ENCODE measurements at regions not wholly inside any gene's neighbourhood (a gene's known extent, or its start where the extent isn't known, plus 50 kb on each side); places are given as distances from the start of the nearest gene placed in this dataset.

GRCh38 chr14:76938092-76938500 lies 90.4 kb downstream of the IRF2BPL start:
- no peak overlapping the region for H3K4me2 ChIP-seq (ENCODE audit: insufficient read depth, low read length)
- DNase-seq = no peak

GRCh38 chr14:76937181-76938091 lies 91.1 kb downstream of the IRF2BPL start:
- no peak overlapping the region for H3K9ac ChIP-seq (ENCODE audit: low read depth, low read length)
- no peaks in the 10 kb centered on the region for H3K79me2 ChIP-seq (ENCODE audit: insufficient read depth, low read length)
- H3K4me3 ChIP-seq (ENCODE audit: low read depth in 1 of 2, low read length in 2 of 2) = no peak overlapping the region
- no peak for DNase-seq
- ATAC-seq (ENCODE audit: insufficient read depth, low read depth) = no peak
- no peak overlapping the region for H2AFZ ChIP-seq (ENCODE audit: low read depth, low read length)
- no peak overlapping the region for H3K4me2 ChIP-seq (ENCODE audit: insufficient read depth, low read length)
- H4K20me1 ChIP-seq (ENCODE audit: insufficient read depth, low read length) = no peaks in the 10 kb centered on the region
- H3K36me3 ChIP-seq (ENCODE audit: insufficient read depth, low read length) = no peaks in the 10 kb centered on the region
- TF ChIP-seq CTCF (IDR thresholded peaks at IDR 0.05; ENCODE audit: borderline replicate concordance, extremely low read depth, low read length, poor library complexity, severe bottlenecking) (no peak), EZH2 (IDR thresholded peaks at IDR 0.05; ENCODE audit: borderline replicate concordance, low read depth, low read length, severe bottlenecking) (no peak)
- H3K27me3 ChIP-seq (ENCODE audit: insufficient read depth, low read length, poor library complexity) = no peaks in the 10 kb centered on the region
- no peak overlapping the region for H3K27ac ChIP-seq (ENCODE audit: low read length)
- H3K9me3 ChIP-seq (ENCODE audit: insufficient read depth, low read length, severe bottlenecking) = no peaks in the 10 kb centered on the region
- H3K4me1 ChIP-seq (ENCODE audit: insufficient read depth, low read length) = no peaks in the 10 kb centered on the region

More at GRCh38 chr14:76938092-76938500, 90.4 kb downstream of the IRF2BPL start:
- Histone ChIP-seq H3K27me3 (ENCODE audit: insufficient read depth, low read length, poor library complexity) (no peaks in the 10 kb centered on the region), H2AFZ (ENCODE audit: low read depth, low read length) (no peak overlapping the region), H3K4me1 (ENCODE audit: insufficient read depth, low read length) (no peaks in the 10 kb centered on the region), H3K4me3 (ENCODE audit: low read depth in 1 of 2, low read length in 2 of 2) (no peak overlapping the region), H3K36me3 (ENCODE audit: insufficient read depth, low read length) (no peaks in the 10 kb centered on the region), H3K27ac (ENCODE audit: low read length) (no peak overlapping the region), H3K79me2 (ENCODE audit: insufficient read depth, low read length) (no peaks in the 10 kb centered on the region), H3K9ac (ENCODE audit: low read depth, low read length) (no peak overlapping the region), H3K9me3 (ENCODE audit: insufficient read depth, low read length, severe bottlenecking) (no peaks in the 10 kb centered on the region), H4K20me1 (ENCODE audit: insufficient read depth, low read length) (no peaks in the 10 kb centered on the region)
- TF ChIP-seq EZH2 (IDR thresholded peaks at IDR 0.05; ENCODE audit: borderline replicate concordance, low read depth, low read length, severe bottlenecking) = no peak
- no peak for ATAC-seq (ENCODE audit: insufficient read depth, low read depth)

- H2AFZ ChIP-seq (ENCODE audit: low read depth, low read length) = no peak overlapping the region
- DNase-seq (no peak), ATAC-seq (ENCODE audit: insufficient read depth, low read depth) (no peak)
- H3K4me3 ChIP-seq (ENCODE audit: low read depth in 1 of 2, low read length in 2 of 2) = no peak overlapping the region
- H3K9me3 ChIP-seq (ENCODE audit: insufficient read depth, low read length, severe bottlenecking) = no peaks in the 10 kb centered on the region
- H4K20me1 ChIP-seq (ENCODE audit: insufficient read depth, low read length) = no peaks in the 10 kb centered on the region
- TF ChIP-seq CTCF (IDR thresholded peaks at IDR 0.05; ENCODE audit: borderline replicate concordance, extremely low read depth, low read length, poor library complexity, severe bottlenecking) (no peak), EZH2 (IDR thresholded peaks at IDR 0.05; ENCODE audit: borderline replicate concordance, low read depth, low read length, severe bottlenecking) (no peak)
- no peak overlapping the region for H3K9ac ChIP-seq (ENCODE audit: low read depth, low read length)
- no peaks in the 10 kb centered on the region for H3K27me3 ChIP-seq (ENCODE audit: insufficient read depth, low read length, poor library complexity)
- H3K4me2 ChIP-seq (ENCODE audit: insufficient read depth, low read length) = no peak overlapping the region
- no peaks in the 10 kb centered on the region for H3K36me3 ChIP-seq (ENCODE audit: insufficient read depth, low read length)
- H3K79me2 ChIP-seq (ENCODE audit: insufficient read depth, low read length) = no peaks in the 10 kb centered on the region
- no peak overlapping the region for H3K27ac ChIP-seq (ENCODE audit: low read length)
- no peaks in the 10 kb centered on the region for H3K4me1 ChIP-seq (ENCODE audit: insufficient read depth, low read length)
Observed at GRCh38 chr14:76936483-76936882, 92.0 kb downstream of the IRF2BPL start.

- Histone ChIP-seq H3K4me1 (ENCODE audit: insufficient read depth, low read length) (peaks cover 23% of the 10 kb centered on the region), H3K36me3 (ENCODE audit: insufficient read depth, low read length) (no peaks in the 10 kb centered on the region), H3K27me3 (ENCODE audit: insufficient read depth, low read length, poor library complexity) (no peaks in the 10 kb centered on the region)
Observed at GRCh38 chr14:76933515-76933914, 95.0 kb downstream of the IRF2BPL start.

More at GRCh38 chr14:76933515-76933914, 95.0 kb downstream of the IRF2BPL start:
- Histone ChIP-seq H4K20me1 (ENCODE audit: insufficient read depth, low read length) (no peaks in the 10 kb centered on the region), H2AFZ (ENCODE audit: low read depth, low read length) (no peak overlapping the region), H3K27ac (ENCODE audit: low read length) (no peak overlapping the region), H3K4me2 (ENCODE audit: insufficient read depth, low read length) (no peak overlapping the region), H3K9ac (ENCODE audit: low read depth, low read length) (no peak overlapping the region), H3K4me3 (ENCODE audit: low read depth in 1 of 2, low read length in 2 of 2) (no peak overlapping the region), H3K79me2 (ENCODE audit: insufficient read depth, low read length) (no peaks in the 10 kb centered on the region), H3K9me3 (ENCODE audit: insufficient read depth, low read length, severe bottlenecking) (no peaks in the 10 kb centered on the region)
- DNase-seq (no peak), ATAC-seq (ENCODE audit: insufficient read depth, low read depth) (no peak)
- TF ChIP-seq CTCF (IDR thresholded peaks at IDR 0.05; ENCODE audit: borderline replicate concordance, extremely low read depth, low read length, poor library complexity, severe bottlenecking) (no peak), EZH2 (IDR thresholded peaks at IDR 0.05; ENCODE audit: borderline replicate concordance, low read depth, low read length, severe bottlenecking) (no peak)

All from DND-41 (cell line).